ENCODE measurements at regions not wholly inside any gene's neighbourhood (a gene's known extent, or its start where the extent isn't known, plus 50 kb on each side); places are given as distances from the start of the nearest gene placed in this dataset.

DNA sequence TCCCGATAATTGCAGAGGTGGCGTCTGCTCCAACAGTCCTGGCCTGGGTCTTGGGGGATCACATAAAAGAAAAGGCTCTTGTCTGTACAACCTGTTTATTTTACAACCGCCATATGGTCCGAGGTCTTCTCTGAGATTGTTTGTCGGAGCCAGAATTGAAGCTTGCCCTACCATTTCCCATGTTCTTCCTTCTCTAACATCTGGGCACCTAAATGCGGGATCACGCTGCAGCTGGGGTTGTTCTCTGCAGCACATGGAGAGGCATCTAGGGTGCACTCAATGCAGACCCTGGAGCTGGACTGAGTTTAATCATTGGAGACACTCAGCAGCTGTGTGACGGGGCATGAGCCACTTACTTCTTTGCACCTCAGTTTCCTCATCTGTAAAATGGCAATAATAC, 107.7 kb downstream of the ACKR3 start:
- Histone ChIP-seq H3K27ac (no peak overlapping the region), H3K9me3 (no peaks in the 10 kb centered on the region), H3K4me3 (no peak overlapping the region), H3K27me3 (ENCODE audit: low read depth) (no peaks in the 10 kb centered on the region), H3K36me3 (no peaks in the 10 kb centered on the region), H3K4me1 (no peaks in the 10 kb centered on the region)
- ATAC-seq (no peak), DNase-seq (no peak)
- TF ChIP-seq, protein P1, sequence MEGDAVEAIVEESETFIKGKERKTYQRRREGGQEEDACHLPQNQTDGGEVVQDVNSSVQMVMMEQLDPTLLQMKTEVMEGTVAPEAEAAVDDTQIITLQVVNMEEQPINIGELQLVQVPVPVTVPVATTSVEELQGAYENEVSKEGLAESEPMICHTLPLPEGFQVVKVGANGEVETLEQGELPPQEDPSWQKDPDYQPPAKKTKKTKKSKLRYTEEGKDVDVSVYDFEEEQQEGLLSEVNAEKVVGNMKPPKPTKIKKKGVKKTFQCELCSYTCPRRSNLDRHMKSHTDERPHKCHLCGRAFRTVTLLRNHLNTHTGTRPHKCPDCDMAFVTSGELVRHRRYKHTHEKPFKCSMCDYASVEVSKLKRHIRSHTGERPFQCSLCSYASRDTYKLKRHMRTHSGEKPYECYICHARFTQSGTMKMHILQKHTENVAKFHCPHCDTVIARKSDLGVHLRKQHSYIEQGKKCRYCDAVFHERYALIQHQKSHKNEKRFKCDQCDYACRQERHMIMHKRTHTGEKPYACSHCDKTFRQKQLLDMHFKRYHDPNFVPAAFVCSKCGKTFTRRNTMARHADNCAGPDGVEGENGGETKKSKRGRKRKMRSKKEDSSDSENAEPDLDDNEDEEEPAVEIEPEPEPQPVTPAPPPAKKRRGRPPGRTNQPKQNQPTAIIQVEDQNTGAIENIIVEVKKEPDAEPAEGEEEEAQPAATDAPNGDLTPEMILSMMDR (IDR thresholded peaks at IDR 0.05) = no peak
- intact Hi-C loops (cut with DNase I) = no loop called here

DNA sequence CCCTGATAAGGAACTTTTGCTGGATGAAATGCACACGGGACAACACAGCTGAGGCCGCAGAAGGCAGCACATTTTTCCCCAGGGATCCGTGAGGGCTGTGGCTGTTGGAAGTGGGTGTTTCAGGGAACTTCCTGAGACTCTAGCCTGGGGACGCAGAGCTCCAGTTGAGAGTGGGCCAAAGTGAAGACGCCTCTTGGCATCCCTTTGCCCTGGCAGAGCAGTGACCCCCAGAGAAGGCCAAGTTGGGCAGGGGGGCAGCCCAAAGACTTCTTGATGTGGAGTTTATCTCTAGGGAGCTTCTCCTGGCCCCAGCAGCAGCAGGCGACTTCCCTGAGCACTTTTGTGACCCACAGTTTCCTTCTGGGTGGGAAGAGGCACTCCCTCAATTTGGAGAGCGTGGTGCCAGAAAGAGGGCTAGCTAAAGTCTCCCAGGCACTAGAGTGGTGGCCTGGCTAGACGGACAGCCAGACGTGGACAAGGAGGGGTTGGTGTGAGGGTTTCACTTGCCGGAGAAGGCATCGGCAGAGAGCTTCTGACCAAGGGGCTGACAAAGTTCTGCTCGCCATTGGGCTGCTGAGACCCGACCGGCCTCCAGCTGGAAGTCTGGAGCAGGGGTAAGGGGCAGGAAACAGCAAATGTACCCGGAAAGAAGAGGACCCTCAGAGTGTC, 108.8 kb downstream of the ACKR3 start:
- no peak for ATAC-seq
- Histone ChIP-seq H3K4me1 (no peaks in the 10 kb centered on the region), H3K36me3 (no peaks in the 10 kb centered on the region), H3K4me3 (no peak overlapping the region), H3K27ac (no peak overlapping the region), H3K9me3 (no peaks in the 10 kb centered on the region), H3K27me3 (ENCODE audit: low read depth) (no peaks in the 10 kb centered on the region)
- intact Hi-C loops (cut with DNase I) = no loop called here
- TF ChIP-seq, protein P1 (IDR thresholded peaks at IDR 0.05) = no peak
- DNase-seq = no peak

DNA sequence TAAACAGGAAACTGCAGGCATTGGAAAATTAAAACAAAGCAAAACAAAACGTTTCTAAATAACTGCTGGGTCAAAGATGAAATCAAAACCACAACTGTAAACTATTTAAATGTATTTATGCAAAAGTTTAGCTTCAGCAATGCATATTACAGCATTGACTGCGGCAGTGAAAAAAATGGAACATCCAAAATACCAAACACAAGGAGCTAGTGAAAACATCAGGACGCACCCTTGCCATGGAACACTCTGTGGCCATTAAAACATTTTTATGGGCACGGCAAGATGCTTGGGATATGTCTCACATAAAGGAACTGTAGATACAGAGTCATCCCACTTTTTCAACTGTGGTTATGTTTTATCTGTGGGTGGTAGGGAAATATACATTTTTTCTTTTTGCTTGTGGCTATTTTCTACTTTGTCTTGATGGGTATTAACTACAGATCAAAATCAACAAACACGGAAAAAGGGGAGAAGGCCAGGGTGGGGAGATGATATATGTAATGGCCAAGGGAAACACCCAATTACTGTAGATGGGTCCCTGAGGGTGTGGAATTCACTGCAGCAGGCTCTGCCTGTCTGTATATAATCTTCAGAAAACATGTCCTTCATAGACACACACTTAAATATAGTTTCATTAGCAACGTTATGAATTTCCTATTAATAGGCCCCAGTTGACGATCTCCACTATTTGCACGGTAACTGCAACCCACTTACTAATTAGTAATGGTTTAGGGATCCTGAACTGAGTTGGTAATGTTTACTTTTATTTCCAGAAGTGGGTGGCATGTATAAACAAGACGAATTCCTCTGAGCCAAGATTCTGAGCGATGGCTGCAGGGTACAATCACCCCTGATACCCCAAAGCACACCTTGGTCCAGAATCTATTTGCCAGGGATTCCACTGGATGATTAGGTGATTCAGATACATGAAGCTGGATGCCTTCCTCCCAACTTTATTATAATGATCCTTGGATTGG, 110.5 kb downstream of the ACKR3 start:
- ATAC-seq = no peak
- no peak for DNase-seq
- TF ChIP-seq, protein P1 (IDR thresholded peaks at IDR 0.05) = no peak
- intact Hi-C loops (cut with DNase I) = no loop called here
- no peak overlapping the region for H3K27ac ChIP-seq
- H3K4me3 ChIP-seq = no peak overlapping the region
- no peaks in the 10 kb centered on the region for H3K36me3 ChIP-seq
- H3K27me3 ChIP-seq (ENCODE audit: low read depth) = no peaks in the 10 kb centered on the region
- H3K4me1 ChIP-seq = no peaks in the 10 kb centered on the region
- H3K9me3 ChIP-seq = no peaks in the 10 kb centered on the region

DNA sequence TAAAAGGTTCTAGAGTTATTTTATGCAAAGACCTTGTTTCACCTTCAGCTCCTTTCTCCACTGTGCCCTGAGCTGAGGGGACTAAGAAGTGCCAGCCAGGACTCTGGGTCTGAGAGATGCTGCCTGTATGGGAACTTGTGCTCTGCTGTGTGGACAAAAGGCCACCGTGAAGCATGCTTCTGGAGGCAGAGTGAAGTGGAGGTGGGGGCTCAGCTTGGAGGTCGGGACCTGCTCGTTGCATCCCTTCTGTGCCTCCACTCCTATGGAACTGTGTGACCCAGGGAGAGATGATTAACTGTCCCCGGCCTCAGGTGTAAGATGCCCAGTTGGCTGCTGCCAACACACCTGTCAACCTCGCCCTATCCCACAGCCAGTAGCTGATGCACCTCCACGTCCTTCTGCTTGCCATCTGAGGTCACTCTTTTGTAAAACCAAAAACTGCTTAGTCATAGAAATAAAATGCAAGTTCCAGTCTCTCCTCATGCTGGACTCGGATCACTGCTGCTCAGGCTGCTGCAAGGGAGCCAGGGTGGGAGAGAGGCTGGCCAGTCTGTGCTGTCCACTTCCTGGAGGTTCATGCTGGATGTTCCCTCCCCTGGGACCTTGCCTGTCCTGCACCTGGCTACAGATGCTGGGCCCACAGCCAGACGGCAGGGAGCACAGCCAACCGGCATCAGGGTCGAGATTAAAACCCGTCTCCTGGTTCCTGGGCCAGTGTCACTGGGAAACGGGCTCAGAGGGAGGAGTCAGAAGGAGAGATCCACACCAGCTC, 113.2 kb downstream of the ACKR3 start:
- Histone ChIP-seq H3K27ac (no peak overlapping the region), H3K36me3 (no peaks in the 10 kb centered on the region), H3K4me1 (no peaks in the 10 kb centered on the region), H3K9me3 (no peaks in the 10 kb centered on the region), H3K27me3 (ENCODE audit: low read depth) (no peaks in the 10 kb centered on the region), H3K4me3 (no peak overlapping the region)
- TF ChIP-seq, protein P1 (IDR thresholded peaks at IDR 0.05) = no peak
- intact Hi-C loops (cut with DNase I) = no loop called here
- ATAC-seq = no peak
- no peak for DNase-seq

DNA sequence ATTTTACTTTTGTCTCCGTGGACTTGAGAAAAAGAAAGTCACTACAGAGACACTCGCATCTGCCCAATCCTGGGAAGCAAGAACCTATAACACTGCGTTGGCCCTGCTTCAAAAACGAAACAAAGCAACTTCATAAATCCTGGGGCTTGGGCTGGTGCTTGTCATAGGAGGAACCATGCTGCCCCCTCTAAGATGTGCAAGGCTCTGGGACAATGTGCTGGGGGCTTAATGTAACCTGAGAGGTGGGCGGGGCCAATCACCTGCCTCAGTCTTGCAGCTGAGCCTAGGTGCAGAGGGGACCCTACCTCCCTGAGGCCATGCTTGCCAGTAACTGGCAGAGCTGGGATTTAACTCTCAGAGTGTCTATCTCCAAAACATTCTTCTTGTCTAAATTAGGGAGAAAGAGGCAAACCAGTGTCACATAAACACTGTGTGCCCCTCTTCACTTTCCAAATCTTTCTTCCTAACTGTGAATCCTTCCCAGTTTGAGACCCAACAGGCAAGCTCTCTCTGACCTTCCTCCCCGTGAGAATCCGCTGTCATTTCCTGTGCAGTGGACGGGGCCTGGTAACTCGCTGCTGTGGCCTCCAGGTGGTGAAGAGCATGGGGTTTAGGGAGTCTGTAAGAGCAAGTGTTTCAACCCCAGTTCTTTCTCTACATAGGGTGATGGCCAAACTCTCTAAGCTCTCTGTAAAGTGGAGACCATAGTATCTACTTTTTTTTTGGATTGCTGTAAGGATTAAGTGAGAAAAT, 115.1 kb downstream of the ACKR3 start:
- TF ChIP-seq, protein P1 (IDR thresholded peaks at IDR 0.05) = no peak
- DNase-seq (no peak), ATAC-seq (no peak)
- Histone ChIP-seq H3K9me3 (no peaks in the 10 kb centered on the region), H3K36me3 (no peaks in the 10 kb centered on the region), H3K27ac (no peak overlapping the region), H3K27me3 (ENCODE audit: low read depth) (no peaks in the 10 kb centered on the region), H3K4me1 (no peaks in the 10 kb centered on the region), H3K4me3 (no peak overlapping the region)
- intact Hi-C loops (cut with DNase I) = no loop called here

Measured in lower lobe of right lung (tissue), 2 donors.